ENCODE measurements at regions not wholly inside any gene's neighbourhood (a gene's known extent, or its start where the extent isn't known, plus 50 kb on each side); places are given as distances from the start of the nearest gene placed in this dataset.

GRCh38 chr16:51542981-51543815 lies 392.1 kb upstream of the SALL1 start:
- no peak for DNase-seq
- no peaks in the 10 kb centered on the region for H3K36me3 ChIP-seq

GRCh38 chr16:51540259-51540658 lies 389.2 kb upstream of the SALL1 start:
- 57 to 71% (median 57%) methylated on average over 2 of the region's 2 CpGs for WGBS, 5 donors
- Histone ChIP-seq H3K27me3 (replicated peaks in 1 of 7) (no peaks in the 10 kb centered on the region), H3K36me3 (no peaks in the 10 kb centered on the region), H3K4me3 (no peak overlapping the region), H3K4me1 (no peaks in the 10 kb centered on the region), H3K27ac (no peak overlapping the region), H3K9me3 (peaks cover 0 to 10% (median 0%) of the 10 kb centered on the region in 8 donors)
- no peak for TF ChIP-seq POLR2AphosphoS5 (IDR thresholded peaks at IDR 0.05)
- TF ChIP-seq POLR2A (IDR thresholded peaks at IDR 0.05), result no peak
- TF ChIP-seq CTCF (IDR thresholded peaks at IDR 0.05 in 8 of 11, conservative IDR thresholded peaks at IDR 0.05 in 3 of 11), result no peak
- intact Hi-C loops (cut with DNase I; ENCODE audit: low total_unique reads), result no loop called here
- no peak for DNase-seq

More at GRCh38 chr16:51542981-51543815, 392.1 kb upstream of the SALL1 start:
- TF ChIP-seq POLR2AphosphoS5 (IDR thresholded peaks at IDR 0.05) (no peak), POLR2A (IDR thresholded peaks at IDR 0.05) (no peak), CTCF (IDR thresholded peaks at IDR 0.05 in 8 of 11, conservative IDR thresholded peaks at IDR 0.05 in 3 of 11) (no peak)
- no peak overlapping the region for H3K4me3 ChIP-seq
- no peak overlapping the region for H3K27ac ChIP-seq
- no peaks in the 10 kb centered on the region for H3K27me3 ChIP-seq (replicated peaks in 1 of 7)
- intact Hi-C loops (cut with DNase I; ENCODE audit: low total_unique reads), result no loop called here
- no peaks in the 10 kb centered on the region for H3K4me1 ChIP-seq
- no peaks in the 10 kb centered on the region for H3K9me3 ChIP-seq
- 55 to 71% (median 59%) methylated on average over 12 of the region's 12 CpGs for WGBS, 5 donors

GRCh38 chr16:51538707-51539498 lies 387.8 kb upstream of the SALL1 start:
- intact Hi-C loops (cut with DNase I; ENCODE audit: low total_unique reads), result no loop called here
- Histone ChIP-seq H3K4me1 (no peaks in the 10 kb centered on the region), H3K27me3 (replicated peaks in 1 of 7) (no peaks in the 10 kb centered on the region), H3K4me3 (no peak overlapping the region), H3K36me3 (no peaks in the 10 kb centered on the region), H3K9me3 (peaks cover 0 to 10% (median 0%) of the 10 kb centered on the region in 8 donors), H3K27ac (no peak overlapping the region)
- no peak for DNase-seq
- no peak for TF ChIP-seq POLR2A (IDR thresholded peaks at IDR 0.05)
- no peak for TF ChIP-seq CTCF (IDR thresholded peaks at IDR 0.05 in 8 of 11, conservative IDR thresholded peaks at IDR 0.05 in 3 of 11)
- TF ChIP-seq POLR2AphosphoS5 (IDR thresholded peaks at IDR 0.05), result no peak
- 11 to 18% (median 15%) methylated on average over 7 of the region's 7 CpGs for WGBS, 5 donors

GRCh38 chr16:51535591-51535990 lies 384.5 kb upstream of the SALL1 start:
- intact Hi-C loops (cut with DNase I; ENCODE audit: low total_unique reads), result no loop called here

More at GRCh38 chr16:51535591-51535990, 384.5 kb upstream of the SALL1 start:
- H3K4me1 ChIP-seq, result no peaks in the 10 kb centered on the region
- no peaks in the 10 kb centered on the region for H3K27me3 ChIP-seq (replicated peaks in 1 of 7)
- WGBS, 5 donors, result 76 to 82% (median 79%) methylated on average over 11 of the region's 11 CpGs
- no peak for DNase-seq
- H3K4me3 ChIP-seq, result no peak overlapping the region
- TF ChIP-seq POLR2A (IDR thresholded peaks at IDR 0.05) (no peak), POLR2AphosphoS5 (IDR thresholded peaks at IDR 0.05) (no peak), CTCF (IDR thresholded peaks at IDR 0.05 in 8 of 11, conservative IDR thresholded peaks at IDR 0.05 in 3 of 11) (no peak)
- no peak overlapping the region for H3K27ac ChIP-seq
- H3K9me3 ChIP-seq, result peaks cover 0 to 10% (median 0%) of the 10 kb centered on the region in 8 donors
- no peaks in the 10 kb centered on the region for H3K36me3 ChIP-seq
